GM21367 (cell line): ENCODE measurements at regions not wholly inside any gene's neighbourhood (a gene's known extent, or its start where the extent isn't known, plus 50 kb on each side); places are given as distances from the start of the nearest gene placed in this dataset.
A peak's percentile ranks its signal among the peaks of the same experiment; 100 is the strongest.
"Not testable (repeated sequence)": the region's sequence is repeated elsewhere in the genome, so short reads cannot be mapped to it uniquely, and the experiment has no call there.

Experiments used
- ATAC-seq: cut with Tn5 transposase; IDR thresholded peaks from one replicate; pipeline ENCODE4 v1.9.1; 2021; ENCODE audit not compliant: unreplicated experiment

- ATAC-seq = not testable (repeated sequence)
Observed at GRCh38 chr10:47711428-47711827, 52.0 kb downstream of the SYT15B start.

- not testable (repeated sequence) for ATAC-seq
Observed at GRCh38 chr10:47710443-47710842, 52.9 kb downstream of the SYT15B start.

- peak; percentile 90 for ATAC-seq
Observed at GRCh38 chr10:47705698-47706414, 57.5 kb downstream of the SYT15B start.

GRCh38 chr10:47701285-47701684 is 62.1 kb downstream of the SYT15B start:
- not testable (repeated sequence) for ATAC-seq

- ATAC-seq = not testable (repeated sequence)
Observed at GRCh38 chr10:47699854-47700253, 63.5 kb downstream of the SYT15B start.

GRCh38 chr10:47696170-47696569 is 67.2 kb downstream of the SYT15B start:
- ATAC-seq = not testable (repeated sequence)

- ATAC-seq = not testable (repeated sequence)
Observed at GRCh38 chr10:47695149-47695548, 68.2 kb downstream of the SYT15B start.

GRCh38 chr10:47690304-47690703 is 73.1 kb downstream of the SYT15B start:
- not testable (repeated sequence) for ATAC-seq

- ATAC-seq = not testable (repeated sequence)
Observed at GRCh38 chr10:47683826-47684475, 79.4 kb downstream of the SYT15B start.

- ATAC-seq = not testable (repeated sequence)
Observed at GRCh38 chr10:47681638-47681990, 81.8 kb downstream of the SYT15B start.

GRCh38 chr10:47680848-47681637 is 82.3 kb downstream of the SYT15B start:
- ATAC-seq = not testable (repeated sequence)

GRCh38 chr10:47676102-47676501 is 87.3 kb downstream of the SYT15B start:
- not testable (repeated sequence) for ATAC-seq

- not testable (repeated sequence) for ATAC-seq
Observed at GRCh38 chr10:47675577-47675976, 87.8 kb downstream of the SYT15B start.

- not testable (repeated sequence) for ATAC-seq
Observed at GRCh38 chr10:47673128-47673527, 90.3 kb downstream of the SYT15B start.

- ATAC-seq = not testable (repeated sequence)
Observed at GRCh38 chr10:47670857-47671256, 92.5 kb downstream of the SYT15B start.

- not testable (repeated sequence) for ATAC-seq
Observed at GRCh38 chr10:47661955-47662577, 101.3 kb downstream of the SYT15B start.

GRCh38 chr10:47656732-47657131 is 106.7 kb downstream of the SYT15B start:
- not testable (repeated sequence) for ATAC-seq

GRCh38 chr10:47654161-47654560 is 109.2 kb downstream of the SYT15B start:
- not testable (repeated sequence) for ATAC-seq

GRCh38 chr10:47648594-47648993 is 114.8 kb downstream of the SYT15B start:
- not testable (repeated sequence) for ATAC-seq

- not testable (repeated sequence) for ATAC-seq
Observed at GRCh38 chr10:47647523-47648101, 115.8 kb downstream of the SYT15B start.
